ENCODE measurements at regions not wholly inside any gene's neighbourhood (a gene's known extent, or its start where the extent isn't known, plus 50 kb on each side); places are given as distances from the start of the nearest gene placed in this dataset.

- H2AFZ ChIP-seq (ENCODE audit: control insufficient read depth, low read length): no peak overlapping the region
- H3K9ac ChIP-seq (ENCODE audit: control insufficient read depth, extremely low read depth, insufficient read depth, low read length): no peak overlapping the region
- no peaks in the 10 kb centered on the region for H3K9me3 ChIP-seq (ENCODE audit: control insufficient read depth, low read depth, low read length)
- TF ChIP-seq EZH2 (IDR thresholded peaks at IDR 0.05; ENCODE audit: low read length) (no peak), CTCF (optimal IDR thresholded peaks at IDR 0.05 in 1 of 3, IDR thresholded peaks at IDR 0.05 in 1 of 3, conservative IDR thresholded peaks at IDR 0.05 in 1 of 3; ENCODE audit: extremely low read depth in 1 of 3, insufficient read depth in 2 of 3, low read length in 3 of 3) (no peak)
- no peak overlapping the region for H3K4me3 ChIP-seq (ENCODE audit: control insufficient read depth in 2 of 3, extremely low read depth in 1 of 3, insufficient read depth in 2 of 3, low read depth in 1 of 3, low read length in 3 of 3)
- no peaks in the 10 kb centered on the region for H3K79me2 ChIP-seq (ENCODE audit: control insufficient read depth, insufficient read depth, low read length)
- H3K4me2 ChIP-seq (ENCODE audit: control insufficient read depth, extremely low read depth, insufficient read depth, low read depth, low read length): no peak overlapping the region
- FAIRE-seq (no peak), DNase-seq (ENCODE audit: low read depth, low spot score) (no peak)
- no peaks in the 10 kb centered on the region for H3K36me3 ChIP-seq (ENCODE audit: control insufficient read depth in 2 of 2, extremely low read depth in 1 of 2, insufficient read depth in 2 of 2, low read length in 2 of 2)
- no peaks in the 10 kb centered on the region for H4K20me1 ChIP-seq (ENCODE audit: control insufficient read depth, extremely low read depth, insufficient read depth, low read length)
- H3K27me3 ChIP-seq (ENCODE audit: control insufficient read depth, extremely low read depth, insufficient read depth, low read length): no peaks in the 10 kb centered on the region
- no peaks in the 10 kb centered on the region for H3K4me1 ChIP-seq (ENCODE audit: control insufficient read depth, extremely low read depth, insufficient read depth, low read length)
- dilution Hi-C loops (cut with MboI; ENCODE audit: extremely low pct_ligation_motif_present, low sequenced_read_pairs): no loop called here
- H3K9me1 ChIP-seq (ENCODE audit: control insufficient read depth, extremely low read depth, insufficient read depth, low read length): no peaks in the 10 kb centered on the region
- no peak overlapping the region for H3K27ac ChIP-seq (ENCODE audit: control insufficient read depth, insufficient read depth, low read length)
Observed at GRCh38 chr3:103907567-103907966, 1459.1 kb upstream of the ALCAM start.

DNA sequence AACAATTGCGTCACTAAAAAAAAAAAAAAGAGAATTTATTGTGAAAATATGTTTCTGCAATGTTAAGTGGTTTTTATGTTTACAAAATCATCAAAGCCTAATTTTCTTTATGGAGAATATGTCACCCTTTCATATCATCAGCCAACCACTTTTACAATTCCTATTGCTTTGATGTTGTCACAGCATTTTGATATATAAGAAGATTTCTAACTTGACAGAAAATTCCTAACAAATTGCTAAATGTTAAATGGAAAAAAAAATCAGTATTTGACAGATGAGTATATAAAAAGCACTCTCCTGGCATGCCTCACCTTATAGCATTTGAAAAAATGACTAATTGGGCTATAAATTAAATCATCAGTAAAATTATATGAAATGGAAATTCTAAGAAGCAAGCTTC is 1457.3 kb upstream of the ALCAM start:
- FAIRE-seq (no peak), DNase-seq (ENCODE audit: low read depth, low spot score) (no peak)
- Histone ChIP-seq H4K20me1 (ENCODE audit: control insufficient read depth, extremely low read depth, insufficient read depth, low read length) (no peaks in the 10 kb centered on the region), H2AFZ (ENCODE audit: control insufficient read depth, low read length) (no peak overlapping the region), H3K9me3 (ENCODE audit: control insufficient read depth, low read depth, low read length) (no peaks in the 10 kb centered on the region), H3K9ac (ENCODE audit: control insufficient read depth, extremely low read depth, insufficient read depth, low read length) (no peak overlapping the region), H3K79me2 (ENCODE audit: control insufficient read depth, insufficient read depth, low read length) (no peaks in the 10 kb centered on the region), H3K27me3 (ENCODE audit: control insufficient read depth, extremely low read depth, insufficient read depth, low read length) (no peaks in the 10 kb centered on the region), H3K27ac (ENCODE audit: control insufficient read depth, insufficient read depth, low read length) (no peak overlapping the region), H3K9me1 (ENCODE audit: control insufficient read depth, extremely low read depth, insufficient read depth, low read length) (no peaks in the 10 kb centered on the region), H3K4me1 (ENCODE audit: control insufficient read depth, extremely low read depth, insufficient read depth, low read length) (no peaks in the 10 kb centered on the region), H3K4me3 (ENCODE audit: control insufficient read depth in 2 of 3, extremely low read depth in 1 of 3, insufficient read depth in 2 of 3, low read depth in 1 of 3, low read length in 3 of 3) (no peak overlapping the region), H3K4me2 (ENCODE audit: control insufficient read depth, extremely low read depth, insufficient read depth, low read depth, low read length) (no peak overlapping the region), H3K36me3 (ENCODE audit: control insufficient read depth in 2 of 2, extremely low read depth in 1 of 2, insufficient read depth in 2 of 2, low read length in 2 of 2) (no peaks in the 10 kb centered on the region)
- dilution Hi-C loops (cut with MboI; ENCODE audit: extremely low pct_ligation_motif_present, low sequenced_read_pairs): no loop called here
- TF ChIP-seq CTCF (optimal IDR thresholded peaks at IDR 0.05 in 1 of 3, IDR thresholded peaks at IDR 0.05 in 1 of 3, conservative IDR thresholded peaks at IDR 0.05 in 1 of 3; ENCODE audit: extremely low read depth in 1 of 3, insufficient read depth in 2 of 3, low read length in 3 of 3) (no peak), EZH2 (IDR thresholded peaks at IDR 0.05; ENCODE audit: low read length) (no peak)
